A549 (cell line): ENCODE measurements at regions not wholly inside any gene's neighbourhood (a gene's known extent, or its start where the extent isn't known, plus 50 kb on each side); places are given as distances from the start of the nearest gene placed in this dataset.

ENCODE experiments used
- ATAC-seq, 2 experiments: fragments of 200-7000 bp in 1 of 2; fragments of >200 bp in 1 of 2; cut with Nextera tagmentation in 1 of 2; cut with Tn5 transposase in 1 of 2; 3 replicates each; pipeline versions ENCODE4 v1.8.0 to v1.9.1; 2018 to 2020; ENCODE audit warnings: mild to moderate bottlenecking in 1 of 2, moderate library complexity in 1 of 2
- CTCF ChIA-PET: fragments of 300-600 bp; sonication (Branson Sonifier 250); formaldehyde crosslinking; extraction: SDS; loops from one replicate; lab custom pipeline; 2021; ENCODE audit warnings: antibody characterized with exemption, inconsistent platforms; lab: Yijun Ruan, JAX
- POLR2A ChIA-PET: fragments of 350-600 bp; formaldehyde crosslinking; extraction: SDS; loops from one replicate; lab custom pipeline; 2021; ENCODE audit warnings: antibody characterized with exemption, inconsistent platforms; lab: Yijun Ruan, JAX
- DNase-seq, 2 experiments: peaks; one replicate each; pipeline versions ENCODE4 v3.0.0 to v3.0.0-alpha.2; 2011 to 2016; ENCODE audit warnings: low read depth in 1 of 2, low spot score in 1 of 2
- FAIRE-seq: peaks from 2 replicates; lab custom pipeline; 2011; peaks lifted over from hg19 to GRCh38; lab: Jason Lieb, UNC
- H3K27ac ChIP-seq, 2 experiments: fragments of >200 bp; sonication (Bioruptor Twin); formaldehyde crosslinking; 3 replicates each; pipeline ENCODE4 v1.5.1; 2016 to 2017
- H3K4me1 ChIP-seq: fragments of >200 bp; sonication (Bioruptor Twin); formaldehyde crosslinking; 3 replicates; pipeline ENCODE4 v1.6.1; 2016
- H3K4me2 ChIP-seq: fragments of >200 bp; sonication (Bioruptor Twin); formaldehyde crosslinking; 3 replicates; pipeline ENCODE4 v1.6.1; 2016
- H3K4me3 ChIP-seq: fragments of >200 bp; sonication (Bioruptor Twin); formaldehyde crosslinking; 3 replicates; pipeline ENCODE4 v1.5.1; 2016
- H3K9me3 ChIP-seq: fragments of >200 bp; sonication (Bioruptor Twin); formaldehyde crosslinking; 3 replicates; pipeline ENCODE4 v1.6.1; 2016
- CBX2 ChIP-seq: fragments of 200-600 bp; sonication (generic); IDR thresholded peaks from 2 replicates; pipeline ENCODE4 v1.6.1; 2016; ENCODE audit warnings: low read depth, mild to moderate bottlenecking, borderline replicate concordance
- EP300 ChIP-seq, 2 experiments: fragments of >200 bp; sonication (Bioruptor Twin); formaldehyde crosslinking; IDR thresholded peaks; 2 replicates in 1 of 2; 3 replicates in 1 of 2; pipeline ENCODE4 v1.6.1; 2016 to 2017
- GATA3 ChIP-seq: IDR thresholded peaks from 2 replicates; pipeline ENCODE4 v1.6.1; 2012; ENCODE audit warnings: borderline replicate concordance
- HDAC2 ChIP-seq: fragments of 200-600 bp; sonication (generic); IDR thresholded peaks from 2 replicates; pipeline ENCODE4 v1.6.1; 2016
- HOXA7 ChIP-seq: fragments of 250-450 bp; sonication (Bioruptor Pico); IDR thresholded peaks from 2 replicates; pipeline ENCODE4 v1.5.0; 2020; ENCODE audit warnings: mild to moderate bottlenecking, moderate library complexity
- JUNB ChIP-seq: fragments of >200 bp; sonication (Bioruptor Twin); formaldehyde crosslinking; IDR thresholded peaks from 2 replicates; pipeline ENCODE4 v1.6.1; 2016
- MAX ChIP-seq: IDR thresholded peaks from 2 replicates; pipeline ENCODE4 v1.6.1; 2012
- NPAS2 ChIP-seq: fragments of 250-450 bp; sonication (Bioruptor Pico); IDR thresholded peaks from 2 replicates; pipeline ENCODE4 v1.8.0; 2022; ENCODE audit warnings: mild to moderate bottlenecking, moderate library complexity, borderline replicate concordance
- NR3C1 ChIP-seq: fragments of >200 bp; sonication (Bioruptor Twin); formaldehyde crosslinking; IDR thresholded peaks from 3 replicates; pipeline ENCODE4 v1.6.1; 2017
- POLR2AphosphoS2 ChIP-seq: conservative IDR thresholded peaks from 2 replicates; pipeline ENCODE4 v1.6.1; 2012; ENCODE audit warnings: low read length, improper control_type of control experiment, inconsistent platforms
- RNF2 ChIP-seq: fragments of 200-600 bp; sonication (generic); IDR thresholded peaks from 2 replicates; pipeline ENCODE4 v1.6.1; 2016; ENCODE audit warnings: low read depth, mild to moderate bottlenecking, antibody characterized with exemption, moderate library complexity, borderline replicate concordance
- SMC3 ChIP-seq: fragments of >200 bp; sonication (Bioruptor Twin); formaldehyde crosslinking; IDR thresholded peaks from 3 replicates; pipeline ENCODE4 v1.6.1; 2018; ENCODE audit warnings: inconsistent platforms
- TFCP2L1 ChIP-seq: fragments of 250-450 bp; sonication (Bioruptor Pico); IDR thresholded peaks from 2 replicates; pipeline ENCODE4 v1.5.0; 2021; ENCODE audit warnings: mild to moderate bottlenecking
- ZNF302 ChIP-seq: fragments of 250-450 bp; sonication (Bioruptor Pico); IDR thresholded peaks from 2 replicates; pipeline ENCODE4 v1.9.0; 2021; ENCODE audit warnings: inconsistent platforms, mild to moderate bottlenecking, moderate library complexity
- ZSCAN20 ChIP-seq: fragments of 250-450 bp; sonication (Bioruptor Pico); IDR thresholded peaks from 2 replicates; pipeline ENCODE4 v1.8.0; 2022; ENCODE audit warnings: mild to moderate bottlenecking, moderate library complexity
- WGBS: methylation state at CpG from one replicate; pipeline ENCODE4 v1.1.6; 2017; ENCODE audit errors: missing lambda C conversion rate; 5-methylcytosine and 5-hydroxymethylcytosine counted together
- TF ChIP-seq, protein P1 (sequence below): fragments of 450-650 bp; IDR thresholded peaks from 2 replicates; pipeline ENCODE4 v1.6.1; 2014; ENCODE audit warnings: antibody characterized with exemption
- TF ChIP-seq, protein P2 (sequence below): fragments of >200 bp; sonication (Bioruptor Twin); formaldehyde crosslinking; IDR thresholded peaks from 3 replicates; pipeline ENCODE4 v1.6.1; 2016

DNA sequence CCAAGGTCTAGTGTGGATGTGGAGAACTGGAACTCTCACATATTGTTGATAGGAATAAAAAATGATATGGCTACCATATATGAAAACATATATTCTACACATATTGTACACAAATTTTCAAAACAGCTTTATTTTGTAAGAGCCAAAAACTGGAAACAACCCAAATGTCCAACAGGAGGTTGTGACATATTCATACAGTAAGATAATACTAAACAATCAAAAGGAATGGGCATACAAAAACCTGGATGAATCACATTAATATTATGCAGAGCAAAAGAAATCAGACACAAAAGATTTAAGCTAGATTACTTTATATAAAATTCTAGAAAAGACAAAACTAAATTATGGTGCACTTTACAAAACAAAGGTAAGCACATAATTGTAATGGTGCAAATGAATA lies 223.9 kb downstream of the SIM1 start:
- no peak overlapping the region for H3K27ac ChIP-seq
- no peak overlapping the region for H3K4me3 ChIP-seq
- TF ChIP-seq, protein P1, sequence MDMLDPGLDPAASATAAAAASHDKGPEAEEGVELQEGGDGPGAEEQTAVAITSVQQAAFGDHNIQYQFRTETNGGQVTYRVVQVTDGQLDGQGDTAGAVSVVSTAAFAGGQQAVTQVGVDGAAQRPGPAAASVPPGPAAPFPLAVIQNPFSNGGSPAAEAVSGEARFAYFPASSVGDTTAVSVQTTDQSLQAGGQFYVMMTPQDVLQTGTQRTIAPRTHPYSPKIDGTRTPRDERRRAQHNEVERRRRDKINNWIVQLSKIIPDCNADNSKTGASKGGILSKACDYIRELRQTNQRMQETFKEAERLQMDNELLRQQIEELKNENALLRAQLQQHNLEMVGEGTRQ, result no peak
- no peak overlapping the region for H3K4me2 ChIP-seq
- POLR2A ChIA-PET, result no interaction called here
- CTCF ChIA-PET, result no interaction called here
- H3K4me1 ChIP-seq, result peaks cover 16% of the 10 kb centered on the region; the same call in 1 of the 3 replicates
- DNase-seq (no peak), FAIRE-seq (no peak), ATAC-seq (no peak)
- no peaks in the 10 kb centered on the region for H3K9me3 ChIP-seq

- H3K27ac ChIP-seq, result no peak overlapping the region
Measured at GRCh38 chr6:100237821-100238220, 226.9 kb downstream of the SIM1 start.

DNA sequence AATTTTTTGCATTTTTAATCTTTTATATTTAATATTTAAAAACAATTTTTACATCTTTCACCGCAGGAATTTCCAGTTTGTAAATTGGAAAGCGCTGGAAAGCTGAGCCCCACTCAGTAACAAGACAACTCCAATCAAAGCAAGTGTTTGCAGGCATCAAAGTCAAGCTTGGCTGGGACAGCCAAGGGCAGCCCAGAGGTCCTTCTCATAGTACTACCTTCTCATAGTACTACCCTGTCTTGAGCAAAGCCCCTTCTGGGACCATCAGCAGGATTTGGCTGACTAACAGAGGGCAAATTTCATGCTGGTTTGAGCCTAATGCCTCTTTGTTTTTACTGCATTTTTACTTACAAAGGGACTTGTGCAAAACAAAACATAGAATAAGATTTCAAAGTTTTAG lies 228.3 kb downstream of the SIM1 start:
- H3K4me2 ChIP-seq, result no peak overlapping the region
- H3K4me1 ChIP-seq, result peaks cover 35% of the 10 kb centered on the region; the same call in 2 of the 3 replicates
- 95% methylated on average over 2 of the region's 2 CpGs for WGBS
- no peak overlapping the region for H3K4me3 ChIP-seq
- CTCF ChIA-PET, result no interaction called here
- POLR2A ChIA-PET, result no interaction called here
- no peak for FAIRE-seq
- H3K27ac ChIP-seq, result no peak overlapping the region
- no peak for ATAC-seq
- TF ChIP-seq JUNB, result no peak
- TF ChIP-seq EP300 (IDR thresholded peaks at IDR 0.05), result no peak
- TF ChIP-seq POLR2AphosphoS2, result no peak
- TF ChIP-seq SMC3, result no peak
- TF ChIP-seq, protein P1, result no peak
- TF ChIP-seq, protein P2, sequence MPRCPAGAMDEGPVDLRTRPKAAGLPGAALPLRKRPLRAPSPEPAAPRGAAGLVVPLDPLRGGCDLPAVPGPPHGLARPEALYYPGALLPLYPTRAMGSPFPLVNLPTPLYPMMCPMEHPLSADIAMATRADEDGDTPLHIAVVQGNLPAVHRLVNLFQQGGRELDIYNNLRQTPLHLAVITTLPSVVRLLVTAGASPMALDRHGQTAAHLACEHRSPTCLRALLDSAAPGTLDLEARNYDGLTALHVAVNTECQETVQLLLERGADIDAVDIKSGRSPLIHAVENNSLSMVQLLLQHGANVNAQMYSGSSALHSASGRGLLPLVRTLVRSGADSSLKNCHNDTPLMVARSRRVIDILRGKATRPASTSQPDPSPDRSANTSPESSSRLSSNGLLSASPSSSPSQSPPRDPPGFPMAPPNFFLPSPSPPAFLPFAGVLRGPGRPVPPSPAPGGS, result no peak
- TF ChIP-seq HOXA7, result no peak
- no peak for TF ChIP-seq MAX
- no peak for TF ChIP-seq HDAC2
- no peak for TF ChIP-seq ZNF302 (CRISPR knock-in tag)
- no peak for TF ChIP-seq ZSCAN20 (CRISPR knock-in tag)
- TF ChIP-seq GATA3, result no peak
- no peak for DNase-seq
- no peaks in the 10 kb centered on the region for H3K9me3 ChIP-seq

More at GRCh38 chr6:100237821-100238220, 226.9 kb downstream of the SIM1 start:
- FAIRE-seq (no peak), ATAC-seq (no peak), DNase-seq (no peak)
- H3K4me3 ChIP-seq, result no peak overlapping the region
- 41% methylated on average over 2 of the region's 2 CpGs for WGBS
- POLR2A ChIA-PET, result no interaction called here
- no peak for TF ChIP-seq ZSCAN20 (CRISPR knock-in tag)
- TF ChIP-seq NR3C1, result no peak
- no peak for TF ChIP-seq EP300 (IDR thresholded peaks at IDR 0.05)
- no peak for TF ChIP-seq TFCP2L1 (CRISPR knock-in tag)
- no peak for TF ChIP-seq HOXA7
- no peak for TF ChIP-seq HDAC2
- no peak for TF ChIP-seq CBX2
- TF ChIP-seq RNF2, result no peak
- TF ChIP-seq SMC3, result no peak
- TF ChIP-seq, protein P2, result no peak
- TF ChIP-seq NPAS2, result no peak
- CTCF ChIA-PET, result no interaction called here
- 0 out of 3 replicates have a peak overlapping the region, but pooled peaks have one; percentile 19 for H3K4me2 ChIP-seq
- no peaks in the 10 kb centered on the region for H3K9me3 ChIP-seq
- peaks cover 33% of the 10 kb centered on the region; the same call in 2 of the 3 replicates for H3K4me1 ChIP-seq
